ENCODE measurements at regions not wholly inside any gene's neighbourhood (a gene's known extent, or its start where the extent isn't known, plus 50 kb on each side); places are given as distances from the start of the nearest gene placed in this dataset.

- Histone ChIP-seq H3K27me3 (ENCODE audit: insufficient read depth, low read length) (no peaks in the 10 kb centered on the region), H2BK20ac (ENCODE audit: low read depth, low read length, poor library complexity, severe bottlenecking) (no peak overlapping the region), H3K79me1 (ENCODE audit: insufficient read depth, low read depth, low read length, poor library complexity, severe bottlenecking) (no peaks in the 10 kb centered on the region), H2BK5ac (ENCODE audit: insufficient read length, low read length) (no peak overlapping the region), H2BK120ac (ENCODE audit: low read depth, low read length, poor library complexity, severe bottlenecking) (no peak overlapping the region), H3K4ac (ENCODE audit: low read depth, low read length) (no peak overlapping the region), H4K91ac (ENCODE audit: insufficient read length, low read depth, low read length) (no peak overlapping the region), H3K4me1 (ENCODE audit: insufficient read depth, low read length) (no peaks in the 10 kb centered on the region), H2AFZ (ENCODE audit: low read length) (no peak overlapping the region), H2BK15ac (ENCODE audit: low read depth, low read length) (no peak overlapping the region), H3K14ac (ENCODE audit: insufficient read depth, low read length) (no peak overlapping the region), H3K18ac (ENCODE audit: insufficient read length, low read depth, low read length) (no peak overlapping the region), H2AK5ac (ENCODE audit: insufficient read length, low read length) (no peak overlapping the region), H4K8ac (replicated peaks; ENCODE audit: insufficient read length, low read depth, low read length) (no peak overlapping the region), H3K9me3 (ENCODE audit: control insufficient read depth, low read depth, low read length) (no peaks in the 10 kb centered on the region), H3K9ac (ENCODE audit: extremely low read depth, insufficient read length, low read length) (no peak overlapping the region), H3K23me2 (ENCODE audit: insufficient read length, low read depth, low read length, poor library complexity, severe bottlenecking) (no peaks in the 10 kb centered on the region), H3K79me2 (ENCODE audit: insufficient read depth, low read length) (no peaks in the 10 kb centered on the region), H2BK12ac (ENCODE audit: insufficient read length, low read depth, low read length) (no peak overlapping the region), H4K20me1 (ENCODE audit: control insufficient read depth, insufficient read depth, insufficient read length) (no peaks in the 10 kb centered on the region), H3K4me2 (ENCODE audit: insufficient read depth, insufficient read length, low read length) (no peak overlapping the region), H3K56ac (ENCODE audit: insufficient read length, low read depth, low read length) (no peak overlapping the region), H3T11ph (ENCODE audit: low read length) (no peak overlapping the region), H4K5ac (ENCODE audit: insufficient read length, low read depth, low read length) (no peak overlapping the region), H3K23ac (ENCODE audit: insufficient read length, low read depth, low read length) (no peak overlapping the region), H3K27ac (ENCODE audit: insufficient read length, low read depth, low read length) (no peak overlapping the region)
- DNase-seq, result no peak
- Mint-ChIP-seq H3K36me3 (ENCODE audit: insufficient read depth in 1 of 3, low read depth in 3 of 3) (no peaks in the 10 kb centered on the region), H3K4me3 (no peak overlapping the region), H3K4me1 (no peaks in the 10 kb centered on the region), H3K27me3 (ENCODE audit: low read depth) (no peaks in the 10 kb centered on the region), H3K9me3 (no peaks in the 10 kb centered on the region), H3K27ac (no peak overlapping the region)
- TF ChIP-seq CTCF (conservative IDR thresholded peaks at IDR 0.05), result no peak
Measured at GRCh38 chr6:9566096-9566495, 848.8 kb downstream of the TFAP2A start.

All from H9 (cell line).